Thymus (tissue), 11 donors: ENCODE measurements at regions not wholly inside any gene's neighbourhood (a gene's known extent, or its start where the extent isn't known, plus 50 kb on each side); places are given as distances from the start of the nearest gene placed in this dataset.

Experiments
- DNase-seq, 9 donors: peaks; one replicate each; pipeline ENCODE4 v3.0.0-alpha.2; 2013; ENCODE audit warnings: low spot score in 9 of 9, low read depth in 6 of 9, missing footprints in 1 of 9
- H3K27ac ChIP-seq, 2 donors: one replicate each; pipeline ENCODE4 v1.5.1; 2013; ENCODE audit warnings: control low read depth in 1 of 2, low read depth in 1 of 2, low read length in 1 of 2, mild to moderate bottlenecking in 1 of 2, moderate library complexity in 1 of 2
- H3K27me3 ChIP-seq, 2 donors: one replicate each; pipeline ENCODE4 v1.5.1; 2013; ENCODE audit warnings: low read length in 1 of 2; ENCODE audit not compliant: control insufficient read depth in 2 of 2, insufficient read depth in 1 of 2
- H3K36me3 ChIP-seq, 2 donors: one replicate each; pipeline ENCODE4 v1.5.1; 2013; ENCODE audit warnings: low read length in 1 of 2, mild to moderate bottlenecking in 1 of 2, moderate library complexity in 1 of 2; ENCODE audit not compliant: control insufficient read depth in 2 of 2, insufficient read depth in 2 of 2
- H3K4me1 ChIP-seq, 2 donors: one replicate each; pipeline ENCODE4 v1.5.1; 2013; ENCODE audit warnings: low read length in 2 of 2; ENCODE audit not compliant: control insufficient read depth in 2 of 2, insufficient read depth in 2 of 2
- H3K4me3 ChIP-seq, 2 donors: one replicate each; pipeline ENCODE4 v1.5.1; 2013; ENCODE audit warnings: low read length in 2 of 2, control low read depth in 1 of 2, mild to moderate bottlenecking in 1 of 2
- H3K9me3 ChIP-seq, 2 donors: one replicate each; pipeline ENCODE4 v1.5.1; 2013; ENCODE audit warnings: low read length in 1 of 2, mild to moderate bottlenecking in 1 of 2; ENCODE audit not compliant: control insufficient read depth in 2 of 2, insufficient read depth in 1 of 2
- WGBS: extraction: QIAGEN DNeasy Blood & Tissue Kit; methylation state at CpG from one replicate; pipeline ENCODE4 v1.1.7; 2013; 5-methylcytosine and 5-hydroxymethylcytosine counted together
- donor health status: healthy.

- H3K36me3 ChIP-seq, result no peaks in the 10 kb centered on the region
- 93% methylated on average over 1 of the region's 1 CpG for WGBS
These were observed 357.4 kb upstream of the ADGRL2 start for GRCh38 chr1:81443288-81443687.

GRCh38 chr1:81439046-81439823 lies 361.5 kb upstream of the ADGRL2 start:
- Histone ChIP-seq H3K4me3 (no peak overlapping the region), H3K27me3 (no peaks in the 10 kb centered on the region), H3K9me3 (peaks cover 0 to 5% of the 10 kb centered on the region in 2 donors), H3K36me3 (no peaks in the 10 kb centered on the region), H3K27ac (no peak overlapping the region), H3K4me1 (no peaks in the 10 kb centered on the region)
- DNase-seq, result no peak
- WGBS, result 97% methylated on average over 12 of the region's 12 CpGs

More at GRCh38 chr1:81443288-81443687, 357.4 kb upstream of the ADGRL2 start:
- Histone ChIP-seq H3K27me3 (no peaks in the 10 kb centered on the region), H3K4me1 (no peaks in the 10 kb centered on the region), H3K9me3 (peaks cover 0 to 5% of the 10 kb centered on the region in 2 donors), H3K4me3 (no peak overlapping the region), H3K27ac (no peak overlapping the region)
- DNase-seq, result no peak

- WGBS, result 49% methylated on average over 3 of the region's 3 CpGs
- peaks cover 0 to 5% of the 10 kb centered on the region in 2 donors for H3K9me3 ChIP-seq
- no peaks in the 10 kb centered on the region for H3K36me3 ChIP-seq
- no peaks in the 10 kb centered on the region for H3K4me1 ChIP-seq
- DNase-seq, result no peak
- H3K27me3 ChIP-seq, result no peaks in the 10 kb centered on the region
- H3K27ac ChIP-seq, result no peak overlapping the region
- H3K4me3 ChIP-seq, result no peak overlapping the region
These were observed 363.1 kb upstream of the ADGRL2 start for GRCh38 chr1:81437649-81438048.

- 92% methylated on average over 1 of the region's 1 CpG for WGBS
- H3K27me3 ChIP-seq, result no peaks in the 10 kb centered on the region
- no peak overlapping the region for H3K4me3 ChIP-seq
These were observed 363.5 kb upstream of the ADGRL2 start for GRCh38 chr1:81437213-81437612.

GRCh38 chr1:81435175-81435574 lies 365.6 kb upstream of the ADGRL2 start:
- H3K27ac ChIP-seq, result no peak overlapping the region

More at GRCh38 chr1:81437213-81437612, 363.5 kb upstream of the ADGRL2 start:
- Histone ChIP-seq H3K36me3 (no peaks in the 10 kb centered on the region), H3K9me3 (peaks cover 0 to 5% of the 10 kb centered on the region in 2 donors), H3K27ac (no peak overlapping the region), H3K4me1 (no peaks in the 10 kb centered on the region)
- no peak for DNase-seq

GRCh38 chr1:81433676-81434075 lies 367.1 kb upstream of the ADGRL2 start:
- 96% methylated on average over 2 of the region's 2 CpGs for WGBS
- H3K27me3 ChIP-seq, result no peaks in the 10 kb centered on the region
- no peak overlapping the region for H3K4me3 ChIP-seq
- H3K27ac ChIP-seq, result no peak overlapping the region
- H3K36me3 ChIP-seq, result no peaks in the 10 kb centered on the region
- no peaks in the 10 kb centered on the region for H3K9me3 ChIP-seq
- no peaks in the 10 kb centered on the region for H3K4me1 ChIP-seq
- no peak for DNase-seq

More at GRCh38 chr1:81435175-81435574, 365.6 kb upstream of the ADGRL2 start:
- WGBS, result 86% methylated on average over 1 of the region's 1 CpG
- DNase-seq, result no peak
- peaks cover 0 to 5% of the 10 kb centered on the region in 2 donors for H3K9me3 ChIP-seq
- H3K4me1 ChIP-seq, result no peaks in the 10 kb centered on the region
- H3K27me3 ChIP-seq, result no peaks in the 10 kb centered on the region
- H3K36me3 ChIP-seq, result no peaks in the 10 kb centered on the region
- no peak overlapping the region for H3K4me3 ChIP-seq

GRCh38 chr1:81432654-81433109 lies 368.1 kb upstream of the ADGRL2 start:
- Histone ChIP-seq H3K27me3 (no peaks in the 10 kb centered on the region), H3K4me1 (no peaks in the 10 kb centered on the region), H3K4me3 (no peak overlapping the region), H3K36me3 (no peaks in the 10 kb centered on the region), H3K27ac (no peak overlapping the region), H3K9me3 (no peaks in the 10 kb centered on the region)
- DNase-seq, result no peak
- WGBS, result 94% methylated on average over 8 of the region's 8 CpGs

GRCh38 chr1:81432059-81432458 lies 368.7 kb upstream of the ADGRL2 start:
- 92% methylated on average over 4 of the region's 4 CpGs for WGBS
- Histone ChIP-seq H3K4me1 (no peaks in the 10 kb centered on the region), H3K4me3 (no peak overlapping the region), H3K9me3 (no peaks in the 10 kb centered on the region), H3K36me3 (no peaks in the 10 kb centered on the region), H3K27me3 (no peaks in the 10 kb centered on the region), H3K27ac (no peak overlapping the region)
- DNase-seq, result no peak

GRCh38 chr1:81431624-81432000 lies 369.1 kb upstream of the ADGRL2 start:
- no peak overlapping the region for H3K4me3 ChIP-seq
- H3K4me1 ChIP-seq, result no peaks in the 10 kb centered on the region
- H3K27me3 ChIP-seq, result no peaks in the 10 kb centered on the region
- H3K36me3 ChIP-seq, result no peaks in the 10 kb centered on the region
- H3K27ac ChIP-seq, result no peak overlapping the region
- no peaks in the 10 kb centered on the region for H3K9me3 ChIP-seq
- no peak for DNase-seq
- WGBS, result 95% methylated on average over 2 of the region's 2 CpGs
